A549 (cell line): ENCODE measurements at regions not wholly inside any gene's neighbourhood (a gene's known extent, or its start where the extent isn't known, plus 50 kb on each side); places are given as distances from the start of the nearest gene placed in this dataset.

Source experiments
- CHD2 ChIP-seq: fragments of 150-350 bp; IDR thresholded peaks from 2 replicates; pipeline ENCODE4 v1.6.1; 2014; ENCODE audit warnings: low read length; ENCODE audit not compliant: partially characterized antibody
- CTCF ChIP-seq: fragments of >200 bp; sonication (Bioruptor Twin); formaldehyde crosslinking; IDR thresholded peaks from 3 replicates; pipeline ENCODE4 v1.5.1; 2016

- no peak for TF ChIP-seq CTCF
- no peak for TF ChIP-seq CHD2
Observed at GRCh38 chr1:82991569-82991968, 1007.4 kb downstream of the TTLL7 start.
